Activated CD8-positive, alpha-beta T cell treated with anti-CD3 and anti-CD28 coated beads for 36 hours (primary cell): ENCODE measurements at regions not wholly inside any gene's neighbourhood (a gene's known extent, or its start where the extent isn't known, plus 50 kb on each side); places are given as distances from the start of the nearest gene placed in this dataset.
A peak's percentile ranks its signal among the peaks of the same experiment; 100 is the strongest.

Experiments
- ATAC-seq: fragments of 200-7000 bp; cut with Tn5 transposase; one replicate; pipeline ENCODE4 v1.10.0; 2021; ENCODE audit warnings: mild to moderate bottlenecking, moderate library complexity
- CTCF ChIA-PET: fragments of 350-600 bp; sonication (Branson Sonifier 250); formaldehyde crosslinking; loops from one replicate; lab custom pipeline; 2021; ENCODE audit warnings: antibody characterized with exemption; lab: Charles Lee
- POLR2A ChIA-PET: fragments of 350-600 bp; sonication (Branson Sonifier 250); formaldehyde crosslinking; loops from one replicate; lab custom pipeline; 2021; ENCODE audit warnings: antibody characterized with exemption; lab: Charles Lee
- DNase-seq: peaks from one replicate; pipeline ENCODE4 v3.0.0-alpha.2; 2020
- H3K27ac Mint-ChIP-seq: one replicate; pipeline ENCODE4 v1.8.0; 2021; ENCODE audit warnings: mild to moderate bottlenecking, mixed read lengths
- H3K27me3 Mint-ChIP-seq: one replicate; pipeline ENCODE4 v1.8.0; 2021; ENCODE audit warnings: mixed read lengths
- H3K36me3 Mint-ChIP-seq: one replicate; pipeline ENCODE4 v1.8.0; 2021; ENCODE audit warnings: low read depth, mixed read lengths
- H3K4me1 Mint-ChIP-seq: one replicate; pipeline ENCODE4 v1.8.0; 2021; ENCODE audit warnings: low read depth, mixed read lengths
- H3K4me3 Mint-ChIP-seq: one replicate; pipeline ENCODE4 v1.8.0; 2021; ENCODE audit warnings: mild to moderate bottlenecking, moderate library complexity, mixed read lengths
- H3K9me3 Mint-ChIP-seq: one replicate; pipeline ENCODE4 v1.8.0; 2021; ENCODE audit warnings: mixed read lengths
- CTCF ChIP-seq: fragments of 200-600 bp; IDR thresholded peaks from one replicate; pipeline ENCODE4 v1.8.0; 2022; ENCODE audit warnings: antibody characterized with exemption, mild to moderate bottlenecking
- intact Hi-C: fragments of 100-400 bp; cut with micrococcal nuclease; formaldehyde crosslinking; loops from one replicate; pipeline ENCODE4 v1.10.0; 2022

GRCh38 chr20:6635034-6635736 lies 132.3 kb upstream of the BMP2 start:
- Mint-ChIP-seq H3K27me3 (no peaks in the 10 kb centered on the region), H3K4me3 (no peak overlapping the region), H3K4me1 (no peaks in the 10 kb centered on the region), H3K36me3 (no peaks in the 10 kb centered on the region), H3K9me3 (peaks cover 2% of the 10 kb centered on the region), H3K27ac (no peak overlapping the region)
- ChIA-PET POLR2A (no interaction called here), CTCF (interaction anchor here (0.9 kb wide), 1 partner anchor 17 kb away, joined by 3 read pairs; no protein-coding TSS in a partner anchor)
- TF ChIP-seq CTCF: no peak
- DNase-seq: no peak
- intact Hi-C loops: no loop called here
- ATAC-seq: no peak

GRCh38 chr20:6632187-6632586 lies 135.3 kb upstream of the BMP2 start:
- Mint-ChIP-seq H3K27ac (no peak overlapping the region), H3K27me3 (no peaks in the 10 kb centered on the region), H3K4me3 (no peak overlapping the region), H3K9me3 (peaks cover 4% of the 10 kb centered on the region), H3K4me1 (no peaks in the 10 kb centered on the region), H3K36me3 (no peaks in the 10 kb centered on the region)
- ATAC-seq: no peak
- ChIA-PET CTCF (no interaction called here), POLR2A (no interaction called here)
- peak; percentile 1 for DNase-seq
- intact Hi-C loops: no loop called here
- TF ChIP-seq CTCF: no peak

- Mint-ChIP-seq H3K36me3 (no peaks in the 10 kb centered on the region), H3K9me3 (peaks cover 8% of the 10 kb centered on the region), H3K27ac (no peak overlapping the region), H3K27me3 (no peaks in the 10 kb centered on the region), H3K4me3 (no peak overlapping the region), H3K4me1 (no peaks in the 10 kb centered on the region)
- ChIA-PET CTCF (no interaction called here), POLR2A (no interaction called here)
- TF ChIP-seq CTCF: no peak
- intact Hi-C loops: no loop called here
- DNase-seq (no peak), ATAC-seq (no peak)
These were observed 137.0 kb upstream of the BMP2 start for GRCh38 chr20:6630514-6630913.

- Mint-ChIP-seq H3K4me3 (no peak overlapping the region), H3K27me3 (no peaks in the 10 kb centered on the region), H3K36me3 (no peaks in the 10 kb centered on the region), H3K9me3 (peaks cover 8% of the 10 kb centered on the region), H3K27ac (no peak overlapping the region), H3K4me1 (no peaks in the 10 kb centered on the region)
- intact Hi-C loops: no loop called here
- ATAC-seq: no peak
- POLR2A ChIA-PET: no interaction called here
- DNase-seq: no peak
- no peak for TF ChIP-seq CTCF
- CTCF ChIA-PET: no interaction called here
These were observed 137.9 kb upstream of the BMP2 start for GRCh38 chr20:6629564-6629963.

GRCh38 chr20:6626805-6627204 lies 140.7 kb upstream of the BMP2 start:
- Mint-ChIP-seq H3K4me1 (no peaks in the 10 kb centered on the region), H3K27ac (no peak overlapping the region), H3K4me3 (no peak overlapping the region), H3K9me3 (peaks cover 6% of the 10 kb centered on the region), H3K36me3 (no peaks in the 10 kb centered on the region), H3K27me3 (no peaks in the 10 kb centered on the region)
- CTCF ChIA-PET: no interaction called here
- DNase-seq: no peak
- intact Hi-C loops: no loop called here
- TF ChIP-seq CTCF: no peak
- POLR2A ChIA-PET: no interaction called here
- no peak for ATAC-seq
